SK-N-SH treated with all-trans-retinoic acid at 6 μM for 48 hours (cell line): ENCODE measurements at regions not wholly inside any gene's neighbourhood (a gene's known extent, or its start where the extent isn't known, plus 50 kb on each side); places are given as distances from the start of the nearest gene placed in this dataset.

Experiments
- ATAC-seq: fragments of 200-7000 bp; cut with Tn5 transposase; 3 replicates; pipeline ENCODE4 v1.9.1; 2020; ENCODE audit warnings: mild to moderate bottlenecking, moderate library complexity
- ARNTL ChIP-seq: fragments of 450-650 bp; formaldehyde crosslinking; IDR thresholded peaks from 2 replicates; pipeline ENCODE4 v1.5.0; 2020; ENCODE audit warnings: low read depth, mild to moderate bottlenecking, moderate library complexity, borderline replicate concordance
- BACH2 ChIP-seq: fragments of 250-450 bp; sonication (Bioruptor Pico); IDR thresholded peaks from 2 replicates; pipeline ENCODE4 v1.9.0; 2021; ENCODE audit warnings: mild to moderate bottlenecking, borderline replicate concordance
- CSDC2 ChIP-seq: fragments of 250-450 bp; sonication (Bioruptor Pico); IDR thresholded peaks from 2 replicates; pipeline ENCODE4 v1.5.0; 2020; ENCODE audit warnings: mild to moderate bottlenecking, moderate library complexity
- ESRRG ChIP-seq: fragments of 250-450 bp; sonication (Bioruptor Pico); IDR thresholded peaks from 2 replicates; pipeline ENCODE4 v1.6.1; 2021; ENCODE audit warnings: mild to moderate bottlenecking
- GLIS3 ChIP-seq: fragments of 250-450 bp; sonication (Bioruptor Pico); IDR thresholded peaks from 2 replicates; pipeline ENCODE4 v1.5.0; 2020; ENCODE audit warnings: mild to moderate bottlenecking, moderate library complexity
- OSR1 ChIP-seq: fragments of 250-450 bp; sonication (Bioruptor Pico); IDR thresholded peaks from 2 replicates; pipeline ENCODE4 v1.8.0; 2022; ENCODE audit warnings: moderate library complexity, mild to moderate bottlenecking, inconsistent platforms
- RARB ChIP-seq: fragments of 250-450 bp; sonication (Bioruptor Pico); IDR thresholded peaks from 2 replicates; pipeline ENCODE4 v1.8.0; 2021; ENCODE audit warnings: mild to moderate bottlenecking, moderate library complexity
- SNAI2 ChIP-seq: fragments of 250-450 bp; sonication (Bioruptor Pico); IDR thresholded peaks from 2 replicates; pipeline ENCODE4 v1.5.0; 2020; ENCODE audit warnings: mild to moderate bottlenecking, moderate library complexity
- TOX ChIP-seq: fragments of 250-450 bp; sonication (Bioruptor Pico); IDR thresholded peaks from 2 replicates; pipeline ENCODE4 v1.8.0; 2021; ENCODE audit warnings: mild to moderate bottlenecking, moderate library complexity, borderline replicate concordance
- ZC3H10 ChIP-seq: fragments of 250-450 bp; sonication (Bioruptor Pico); IDR thresholded peaks from 2 replicates; pipeline ENCODE4 v1.5.1; 2021; ENCODE audit warnings: mild to moderate bottlenecking, moderate library complexity
- ZFP3 ChIP-seq: fragments of 250-450 bp; sonication (Bioruptor Pico); IDR thresholded peaks from 2 replicates; pipeline ENCODE4 v1.5.0; 2020; ENCODE audit warnings: mild to moderate bottlenecking, moderate library complexity
- ZFP30 ChIP-seq: fragments of 450-650 bp; formaldehyde crosslinking; IDR thresholded peaks from 2 replicates; pipeline ENCODE4 v1.5.0; 2022; ENCODE audit warnings: mild to moderate bottlenecking, moderate library complexity
- ZNF565 ChIP-seq: fragments of 450-650 bp; formaldehyde crosslinking; conservative IDR thresholded peaks from 2 replicates; pipeline ENCODE4 v1.5.0; 2020; ENCODE audit warnings: low read depth, mild to moderate bottlenecking, moderate library complexity
- ZNF70 ChIP-seq: fragments of 450-650 bp; formaldehyde crosslinking; IDR thresholded peaks from 2 replicates; pipeline ENCODE4 v1.5.0; 2020; ENCODE audit warnings: mild to moderate bottlenecking, moderate library complexity
- ZNF8 ChIP-seq: fragments of 450-650 bp; formaldehyde crosslinking; IDR thresholded peaks from 2 replicates; pipeline ENCODE4 v1.5.0; 2020; ENCODE audit warnings: mild to moderate bottlenecking, moderate library complexity
- TF ChIP-seq, protein P1 (sequence below): fragments of 250-450 bp; sonication (Bioruptor Pico); IDR thresholded peaks from 2 replicates; pipeline ENCODE4 v1.8.0; 2021; ENCODE audit warnings: low read depth, mild to moderate bottlenecking, moderate library complexity, borderline replicate concordance
- TF ChIP-seq, protein P2 (sequence below): fragments of 250-450 bp; sonication (Bioruptor Pico); IDR thresholded peaks from 2 replicates; pipeline ENCODE4 v1.5.0; 2020; ENCODE audit warnings: mild to moderate bottlenecking, moderate library complexity
- TF ChIP-seq, protein P3 (sequence below): fragments of 250-450 bp; sonication (Bioruptor Pico); IDR thresholded peaks from 2 replicates; pipeline ENCODE4 v1.5.1; 2021; ENCODE audit warnings: mild to moderate bottlenecking, moderate library complexity
- TF ChIP-seq, protein P4 (sequence below): fragments of 250-450 bp; sonication (Bioruptor Pico); IDR thresholded peaks from 2 replicates; pipeline ENCODE4 v1.8.0; 2020; ENCODE audit warnings: mild to moderate bottlenecking, moderate library complexity, borderline replicate concordance

DNA sequence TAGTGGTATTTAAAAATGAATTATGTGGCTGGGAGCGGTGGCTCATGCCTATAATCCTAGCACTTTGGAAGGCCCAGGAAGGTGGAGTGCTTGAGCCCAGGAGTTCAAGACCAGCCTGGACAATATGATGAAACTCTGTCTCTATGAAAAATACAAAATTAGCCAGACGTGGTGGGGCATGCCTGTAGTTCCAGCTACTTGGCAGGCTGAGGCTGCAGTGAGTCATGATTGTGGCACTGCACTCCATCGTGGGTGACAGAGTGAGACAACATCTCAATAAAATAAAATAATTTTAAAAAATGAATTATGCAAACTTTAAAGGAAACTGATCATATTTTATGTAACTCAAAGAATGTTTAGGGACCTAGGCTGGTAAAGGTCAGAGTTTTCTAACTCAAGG, 310.8 kb upstream of the DMRT1 start:
- TF ChIP-seq GLIS3 (CRISPR knock-in tag) (no peak), ZC3H10 (CRISPR knock-in tag) (no peak), RARB (CRISPR knock-in tag) (no peak), ZNF8 (CRISPR knock-in tag) (no peak), OSR1 (no peak), TOX (CRISPR knock-in tag) (no peak), SNAI2 (CRISPR knock-in tag) (no peak), ZNF70 (CRISPR knock-in tag) (no peak), ESRRG (CRISPR knock-in tag) (no peak), ZNF565 (CRISPR knock-in tag) (no peak)
- TF ChIP-seq, protein P1, sequence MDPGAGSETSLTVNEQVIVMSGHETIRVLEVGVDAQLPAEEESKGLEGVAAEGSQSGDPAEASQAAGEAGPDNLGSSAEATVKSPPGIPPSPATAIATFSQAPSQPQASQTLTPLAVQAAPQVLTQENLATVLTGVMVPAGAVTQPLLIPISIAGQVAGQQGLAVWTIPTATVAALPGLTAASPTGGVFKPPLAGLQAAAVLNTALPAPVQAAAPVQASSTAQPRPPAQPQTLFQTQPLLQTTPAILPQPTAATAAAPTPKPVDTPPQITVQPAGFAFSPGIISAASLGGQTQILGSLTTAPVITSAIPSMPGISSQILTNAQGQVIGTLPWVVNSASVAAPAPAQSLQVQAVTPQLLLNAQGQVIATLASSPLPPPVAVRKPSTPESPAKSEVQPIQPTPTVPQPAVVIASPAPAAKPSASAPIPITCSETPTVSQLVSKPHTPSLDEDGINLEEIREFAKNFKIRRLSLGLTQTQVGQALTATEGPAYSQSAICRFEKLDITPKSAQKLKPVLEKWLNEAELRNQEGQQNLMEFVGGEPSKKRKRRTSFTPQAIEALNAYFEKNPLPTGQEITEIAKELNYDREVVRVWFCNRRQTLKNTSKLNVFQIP (CRISPR knock-in tag) = no peak
- TF ChIP-seq, protein P2, sequence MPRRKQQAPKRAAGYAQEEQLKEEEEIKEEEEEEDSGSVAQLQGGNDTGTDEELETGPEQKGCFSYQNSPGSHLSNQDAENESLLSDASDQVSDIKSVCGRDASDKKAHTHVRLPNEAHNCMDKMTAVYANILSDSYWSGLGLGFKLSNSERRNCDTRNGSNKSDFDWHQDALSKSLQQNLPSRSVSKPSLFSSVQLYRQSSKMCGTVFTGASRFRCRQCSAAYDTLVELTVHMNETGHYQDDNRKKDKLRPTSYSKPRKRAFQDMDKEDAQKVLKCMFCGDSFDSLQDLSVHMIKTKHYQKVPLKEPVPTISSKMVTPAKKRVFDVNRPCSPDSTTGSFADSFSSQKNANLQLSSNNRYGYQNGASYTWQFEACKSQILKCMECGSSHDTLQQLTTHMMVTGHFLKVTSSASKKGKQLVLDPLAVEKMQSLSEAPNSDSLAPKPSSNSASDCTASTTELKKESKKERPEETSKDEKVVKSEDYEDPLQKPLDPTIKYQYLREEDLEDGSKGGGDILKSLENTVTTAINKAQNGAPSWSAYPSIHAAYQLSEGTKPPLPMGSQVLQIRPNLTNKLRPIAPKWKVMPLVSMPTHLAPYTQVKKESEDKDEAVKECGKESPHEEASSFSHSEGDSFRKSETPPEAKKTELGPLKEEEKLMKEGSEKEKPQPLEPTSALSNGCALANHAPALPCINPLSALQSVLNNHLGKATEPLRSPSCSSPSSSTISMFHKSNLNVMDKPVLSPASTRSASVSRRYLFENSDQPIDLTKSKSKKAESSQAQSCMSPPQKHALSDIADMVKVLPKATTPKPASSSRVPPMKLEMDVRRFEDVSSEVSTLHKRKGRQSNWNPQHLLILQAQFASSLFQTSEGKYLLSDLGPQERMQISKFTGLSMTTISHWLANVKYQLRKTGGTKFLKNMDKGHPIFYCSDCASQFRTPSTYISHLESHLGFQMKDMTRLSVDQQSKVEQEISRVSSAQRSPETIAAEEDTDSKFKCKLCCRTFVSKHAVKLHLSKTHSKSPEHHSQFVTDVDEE (CRISPR knock-in tag) = no peak
- TF ChIP-seq, protein P3, sequence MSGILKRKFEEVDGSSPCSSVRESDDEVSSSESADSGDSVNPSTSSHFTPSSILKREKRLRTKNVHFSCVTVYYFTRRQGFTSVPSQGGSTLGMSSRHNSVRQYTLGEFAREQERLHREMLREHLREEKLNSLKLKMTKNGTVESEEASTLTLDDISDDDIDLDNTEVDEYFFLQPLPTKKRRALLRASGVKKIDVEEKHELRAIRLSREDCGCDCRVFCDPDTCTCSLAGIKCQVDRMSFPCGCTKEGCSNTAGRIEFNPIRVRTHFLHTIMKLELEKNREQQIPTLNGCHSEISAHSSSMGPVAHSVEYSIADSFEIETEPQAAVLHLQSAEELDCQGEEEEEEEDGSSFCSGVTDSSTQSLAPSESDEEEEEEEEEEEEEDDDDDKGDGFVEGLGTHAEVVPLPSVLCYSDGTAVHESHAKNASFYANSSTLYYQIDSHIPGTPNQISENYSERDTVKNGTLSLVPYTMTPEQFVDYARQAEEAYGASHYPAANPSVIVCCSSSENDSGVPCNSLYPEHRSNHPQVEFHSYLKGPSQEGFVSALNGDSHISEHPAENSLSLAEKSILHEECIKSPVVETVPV (CRISPR knock-in tag) = no peak
- TF ChIP-seq, all 23 proteins: peak for 0
- ATAC-seq = no peak

DNA sequence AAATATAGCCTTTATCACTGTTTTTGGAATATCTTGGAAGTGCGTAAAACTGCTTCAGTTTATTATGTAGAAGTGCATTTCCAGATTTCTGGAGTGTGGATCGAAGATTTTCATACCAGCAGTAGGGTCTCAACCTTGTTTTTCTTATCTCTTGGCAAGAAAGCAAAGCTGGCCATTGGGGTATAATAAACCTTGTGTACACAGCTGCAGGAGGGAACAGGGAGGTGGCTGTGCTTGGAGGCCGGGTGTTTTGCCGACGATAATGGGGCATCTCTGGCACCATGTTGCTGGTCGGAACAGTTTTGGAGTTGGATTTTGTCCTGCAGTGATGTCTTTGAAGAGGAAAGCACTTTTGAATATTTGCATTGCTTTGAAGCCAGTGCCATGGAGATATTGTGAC, 308.8 kb upstream of the DMRT1 start:
- ATAC-seq = no peak
- TF ChIP-seq ZNF8 (CRISPR knock-in tag) = no peak
- TF ChIP-seq SNAI2 (CRISPR knock-in tag) = no peak
- TF ChIP-seq, protein P1 (CRISPR knock-in tag) = no peak
- no peak for TF ChIP-seq ZC3H10 (CRISPR knock-in tag)
- no peak for TF ChIP-seq ZFP30 (CRISPR knock-in tag)
- TF ChIP-seq BACH2 (CRISPR knock-in tag) = no peak
- no peak for TF ChIP-seq CSDC2 (CRISPR knock-in tag)
- TF ChIP-seq, protein P4, sequence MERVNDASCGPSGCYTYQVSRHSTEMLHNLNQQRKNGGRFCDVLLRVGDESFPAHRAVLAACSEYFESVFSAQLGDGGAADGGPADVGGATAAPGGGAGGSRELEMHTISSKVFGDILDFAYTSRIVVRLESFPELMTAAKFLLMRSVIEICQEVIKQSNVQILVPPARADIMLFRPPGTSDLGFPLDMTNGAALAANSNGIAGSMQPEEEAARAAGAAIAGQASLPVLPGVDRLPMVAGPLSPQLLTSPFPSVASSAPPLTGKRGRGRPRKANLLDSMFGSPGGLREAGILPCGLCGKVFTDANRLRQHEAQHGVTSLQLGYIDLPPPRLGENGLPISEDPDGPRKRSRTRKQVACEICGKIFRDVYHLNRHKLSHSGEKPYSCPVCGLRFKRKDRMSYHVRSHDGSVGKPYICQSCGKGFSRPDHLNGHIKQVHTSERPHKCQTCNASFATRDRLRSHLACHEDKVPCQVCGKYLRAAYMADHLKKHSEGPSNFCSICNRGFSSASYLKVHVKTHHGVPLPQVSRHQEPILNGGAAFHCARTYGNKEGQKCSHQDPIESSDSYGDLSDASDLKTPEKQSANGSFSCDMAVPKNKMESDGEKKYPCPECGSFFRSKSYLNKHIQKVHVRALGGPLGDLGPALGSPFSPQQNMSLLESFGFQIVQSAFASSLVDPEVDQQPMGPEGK (CRISPR knock-in tag) = no peak
- TF ChIP-seq OSR1 = no peak
- no peak for TF ChIP-seq GLIS3 (CRISPR knock-in tag)
- TF ChIP-seq TOX (CRISPR knock-in tag) = no peak
- TF ChIP-seq, protein P3 (CRISPR knock-in tag) = no peak
- no peak for TF ChIP-seq RARB (CRISPR knock-in tag)
- no peak for TF ChIP-seq ZFP3 (CRISPR knock-in tag)
- no peak for TF ChIP-seq ARNTL (CRISPR knock-in tag)
